Fibroblast of peridontal ligament (primary cell): ENCODE measurements at regions not wholly inside any gene's neighbourhood (a gene's known extent, or its start where the extent isn't known, plus 50 kb on each side); places are given as distances from the start of the nearest gene placed in this dataset.
"Not testable (repeated sequence)": the region's sequence is repeated elsewhere in the genome, so short reads cannot be mapped to it uniquely, and the experiment has no call there.

Source experiments
- DNase-seq: peaks from one replicate; pipeline ENCODE4 v3.0.0-alpha.2; 2010; ENCODE audit errors: extremely low read depth

DNA sequence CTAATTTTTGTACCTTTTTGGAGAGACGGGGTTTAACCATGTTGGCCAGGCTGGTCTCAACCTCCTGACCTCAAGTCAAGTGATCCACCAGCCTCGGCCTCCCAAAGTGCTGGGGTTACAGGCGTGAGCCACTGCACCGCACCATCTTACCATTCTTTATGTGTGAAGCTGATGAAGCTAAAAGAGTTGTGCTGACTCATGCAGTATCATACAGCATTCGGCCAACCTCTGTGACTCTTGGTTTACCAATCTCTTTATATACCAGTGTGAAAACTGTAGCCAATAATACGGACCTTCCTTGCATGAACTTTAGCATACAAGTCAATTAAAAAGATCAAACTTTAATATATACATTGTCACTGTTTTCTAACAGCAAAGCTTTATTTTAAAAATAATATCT, 878.2 kb upstream of the MBL2 start:
- no peak for DNase-seq

GRCh38 chr10:53647221-53647620, 874.6 kb upstream of the MBL2 start:
- not testable (repeated sequence) for DNase-seq

- no peak for DNase-seq
These were observed 873.9 kb upstream of the MBL2 start for GRCh38 chr10:53646525-53646924.

DNA sequence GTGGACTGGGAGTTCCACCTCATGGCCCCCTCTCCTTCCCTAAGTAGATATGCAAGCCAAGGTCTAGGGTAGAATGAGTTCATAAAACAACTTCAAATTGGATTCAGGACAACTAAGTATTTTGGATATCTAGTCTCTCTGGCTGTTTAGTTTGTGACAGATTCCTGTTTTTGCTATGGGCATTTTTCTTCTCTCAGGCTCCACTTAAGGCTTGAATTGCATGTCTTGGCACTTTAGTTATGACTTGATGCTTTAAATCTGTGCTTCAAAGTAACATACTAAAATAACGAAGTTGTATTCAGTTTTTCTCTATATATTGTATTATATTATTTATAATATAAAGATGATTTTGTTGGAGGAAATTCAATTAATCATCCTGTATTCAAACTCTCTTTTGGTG, 873.4 kb upstream of the MBL2 start:
- DNase-seq, result no peak

GRCh38 chr10:53638006-53638405, 865.4 kb upstream of the MBL2 start:
- DNase-seq, result no peak

DNA sequence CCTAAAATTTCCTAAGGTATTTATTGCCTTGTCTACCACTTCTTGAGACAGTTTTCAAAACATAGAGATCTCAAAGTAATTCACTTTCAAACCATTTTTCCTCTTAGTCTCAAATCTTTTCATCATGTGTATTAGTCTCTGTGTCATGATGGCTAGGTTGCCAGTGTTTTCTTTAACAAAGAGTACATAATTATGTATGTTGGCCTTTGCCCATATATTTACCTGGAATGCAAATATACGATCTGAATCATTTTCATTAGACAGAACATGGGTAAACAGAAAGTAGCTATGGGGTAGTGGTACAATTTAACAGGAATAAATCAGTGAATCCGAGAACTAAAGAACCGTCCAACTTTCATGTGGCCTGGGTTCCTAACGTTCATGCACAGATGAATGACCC, 852.1 kb upstream of the MBL2 start:
- DNase-seq, result no peak

GRCh38 chr10:53622201-53622600, 849.6 kb upstream of the MBL2 start:
- no peak for DNase-seq

DNA sequence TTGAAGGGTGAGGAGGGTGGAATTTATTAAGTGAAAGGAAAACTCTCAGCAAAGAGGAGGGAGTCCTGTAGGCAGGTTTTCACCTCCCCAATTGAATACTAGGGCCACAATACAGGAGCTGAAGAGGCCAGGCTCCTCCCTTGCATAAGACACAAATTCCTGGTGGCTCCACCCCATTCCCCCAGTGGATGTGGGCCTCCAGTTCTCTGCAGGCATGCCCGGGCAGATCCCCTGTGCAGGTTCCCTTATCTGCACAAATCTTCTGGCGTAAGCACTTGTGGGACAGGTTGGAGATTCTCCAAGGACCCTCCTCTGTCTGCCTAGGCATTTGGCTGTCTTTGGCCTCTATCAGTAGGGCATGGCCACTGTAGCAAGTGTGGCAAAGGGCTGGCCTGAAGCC, 847.1 kb upstream of the MBL2 start:
- DNase-seq, result no peak

GRCh38 chr10:53607691-53608090, 835.1 kb upstream of the MBL2 start:
- no peak for DNase-seq

GRCh38 chr10:53606981-53607380, 834.4 kb upstream of the MBL2 start:
- DNase-seq, result no peak

DNA sequence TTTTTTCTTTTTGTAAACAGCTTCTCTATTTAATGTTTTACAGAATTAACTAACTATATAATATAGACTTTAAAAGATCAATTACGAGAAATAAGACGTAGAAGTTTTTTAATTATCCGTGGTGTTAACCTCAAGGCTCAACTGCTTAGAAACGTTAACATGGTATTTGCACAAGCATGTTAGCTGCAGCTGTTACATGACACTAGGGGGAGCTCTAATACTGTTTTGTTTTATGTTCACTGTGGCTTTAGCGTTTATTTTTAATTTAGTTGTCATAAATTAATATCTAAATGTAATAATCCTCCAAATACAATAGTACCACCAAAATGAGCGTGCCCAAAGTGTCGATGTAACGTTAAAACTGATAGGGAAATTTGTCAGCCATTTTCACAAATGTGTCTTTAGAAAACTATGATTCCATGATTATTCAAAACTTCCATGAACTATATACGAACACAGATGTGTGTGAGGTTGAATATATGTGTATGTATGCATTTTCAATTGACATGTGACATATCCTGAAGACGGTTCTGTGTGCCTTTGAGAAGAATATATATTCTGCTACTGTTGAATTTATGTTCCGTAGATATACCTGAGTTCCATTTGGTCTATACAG, 828.8 kb upstream of the MBL2 start:
- DNase-seq, result peak; percentile 30

- no peak for DNase-seq
These were observed 826.3 kb upstream of the MBL2 start for GRCh38 chr10:53598914-53599313.

- DNase-seq, result no peak
These were observed 825.3 kb upstream of the MBL2 start for GRCh38 chr10:53597835-53598251.

DNA sequence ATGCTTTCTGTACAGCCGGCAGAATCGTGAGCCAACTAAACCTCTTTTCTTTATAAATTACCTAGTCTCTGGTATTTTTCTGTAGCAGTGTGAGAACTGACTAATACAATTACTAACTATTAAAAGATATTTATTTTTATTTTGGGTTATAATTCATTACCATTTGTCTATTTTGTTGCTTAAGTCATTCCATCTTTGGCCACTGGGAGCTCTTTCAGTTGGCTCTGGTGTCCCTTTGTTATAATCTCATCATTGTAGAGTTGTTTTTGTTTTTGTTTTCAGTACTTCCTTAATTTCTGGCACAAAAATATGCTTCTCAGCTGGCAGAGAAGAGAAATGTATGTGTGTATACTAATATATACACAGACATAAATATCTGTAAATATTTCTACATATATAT, 807.9 kb upstream of the MBL2 start:
- DNase-seq, result no peak

- no peak for DNase-seq
These were observed 807.2 kb upstream of the MBL2 start for GRCh38 chr10:53579773-53580172.

GRCh38 chr10:53574024-53574423, 801.4 kb upstream of the MBL2 start:
- no peak for DNase-seq

DNA sequence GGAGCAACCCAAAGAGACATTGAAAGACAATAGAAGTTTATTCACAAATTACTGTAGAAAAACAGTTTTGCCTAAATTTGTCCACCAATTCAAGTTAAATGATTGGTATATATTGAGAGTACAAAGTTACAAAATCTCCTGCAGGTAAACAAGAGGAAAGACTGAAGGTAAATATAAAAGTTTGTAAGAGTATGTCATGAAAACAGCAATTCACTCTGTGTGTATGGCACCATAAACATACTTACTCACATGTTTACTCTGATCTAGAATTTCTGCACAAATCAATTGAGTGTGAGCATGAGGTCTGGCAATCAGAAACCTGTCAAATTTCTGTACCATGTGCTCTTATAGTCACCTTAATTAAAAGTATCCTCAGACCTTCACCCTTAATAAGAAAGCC, 800.9 kb upstream of the MBL2 start:
- no peak for DNase-seq

DNA sequence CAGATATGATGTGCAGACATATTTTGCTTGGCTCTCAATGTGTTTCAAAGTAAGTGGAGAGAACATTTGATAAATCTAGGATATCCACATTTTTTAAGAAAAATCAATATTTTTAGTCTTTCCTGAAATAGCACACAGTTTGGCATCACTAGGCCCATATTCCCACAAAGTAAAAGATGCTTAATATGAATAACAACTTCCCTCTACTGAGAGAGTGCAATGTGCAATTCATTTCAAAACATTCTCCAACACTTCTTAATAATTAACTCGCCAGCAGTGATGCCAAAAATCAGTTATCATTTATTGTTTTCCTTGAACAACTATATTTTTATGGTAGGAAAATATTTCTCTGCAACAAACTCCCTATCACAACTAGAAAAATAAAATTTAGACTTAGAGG, 800.2 kb upstream of the MBL2 start:
- DNase-seq, result no peak

GRCh38 chr10:53570221-53570620, 797.6 kb upstream of the MBL2 start:
- DNase-seq, result no peak

GRCh38 chr10:53569455-53569854, 796.9 kb upstream of the MBL2 start:
- DNase-seq, result no peak

DNA sequence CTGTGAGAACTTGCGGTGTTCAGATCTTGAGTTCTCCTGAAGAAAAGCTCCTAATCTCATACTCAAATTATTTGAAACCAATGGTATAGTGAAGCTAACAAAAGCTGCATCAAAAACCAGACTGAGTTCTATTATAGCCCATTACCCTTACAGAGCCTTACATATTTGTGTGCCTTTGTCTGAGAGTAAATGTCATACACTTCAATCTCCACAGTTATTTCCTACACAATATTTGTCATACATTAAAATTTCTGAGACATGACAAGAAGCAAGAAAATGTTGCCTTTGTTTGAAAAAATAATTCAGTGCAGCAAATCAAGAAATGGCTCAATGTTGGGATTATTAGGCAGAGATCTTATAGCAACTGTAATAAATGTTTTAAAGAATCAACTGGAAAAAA, 776.1 kb upstream of the MBL2 start:
- DNase-seq, result no peak

- no peak for DNase-seq
These were observed 774.8 kb upstream of the MBL2 start for GRCh38 chr10:53547364-53547763.

GRCh38 chr10:53543410-53543809, 770.8 kb upstream of the MBL2 start:
- DNase-seq, result no peak

DNA sequence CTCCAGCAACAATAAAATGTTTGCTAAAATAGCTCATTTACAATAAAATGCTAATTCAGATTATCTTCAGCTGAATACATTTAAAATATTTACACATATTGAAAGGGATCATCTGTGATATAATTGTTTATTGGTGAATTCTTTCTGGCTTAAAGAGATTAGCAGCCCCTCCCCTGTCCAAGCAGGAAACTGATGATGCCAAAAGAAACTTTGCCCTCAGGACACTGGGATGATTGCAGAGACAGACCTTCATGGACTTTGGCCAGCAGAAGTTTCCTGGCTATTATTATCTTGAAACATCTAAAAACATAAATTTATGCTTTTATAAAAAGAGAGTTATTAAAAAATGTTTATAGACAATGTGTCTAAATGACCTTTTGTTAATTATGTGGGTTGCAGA, 764.9 kb upstream of the MBL2 start:
- no peak for DNase-seq

GRCh38 chr10:53536322-53536721, 763.7 kb upstream of the MBL2 start:
- DNase-seq, result no peak
